ENCODE measurements at regions not wholly inside any gene's neighbourhood (a gene's known extent, or its start where the extent isn't known, plus 50 kb on each side); places are given as distances from the start of the nearest gene placed in this dataset.

DNA sequence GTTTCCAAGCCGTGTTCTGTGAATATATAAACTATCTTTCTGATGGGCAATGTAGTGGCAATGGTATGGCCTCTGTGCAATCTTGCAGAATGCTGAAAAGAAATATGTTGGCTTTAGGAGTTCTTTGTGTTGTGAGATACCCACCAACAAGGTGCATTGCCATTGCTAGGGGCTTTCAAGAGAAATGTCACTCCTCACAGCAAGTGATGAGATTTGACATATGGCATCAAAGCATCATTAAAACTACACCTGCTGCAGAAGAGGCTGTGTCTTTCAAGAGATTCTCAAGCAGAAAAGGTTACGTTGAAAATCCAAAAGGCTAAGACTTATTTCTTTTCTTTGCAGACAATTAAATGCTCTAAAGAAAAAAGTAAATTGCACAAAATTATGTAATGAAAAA, 1110.8 kb downstream of the CBLN2 start:
- Histone ChIP-seq H3K27ac (no peak overlapping the region), H3K9me3 (no peaks in the 10 kb centered on the region), H3K27me3 (no peaks in the 10 kb centered on the region), H3K4me1 (no peaks in the 10 kb centered on the region), H3K4me3 (no peak overlapping the region), H3K36me3 (no peaks in the 10 kb centered on the region)
- 42% methylated on average over 2 of the region's 2 CpGs for WGBS (ENCODE audit: insufficient coverage, low coverage, low lambda C conversion rate, missing lambda C conversion rate)
- ATAC-seq (no peak), DNase-seq (no peak)
- intact Hi-C loops (cut with DNase I): no loop called here
- TF ChIP-seq, protein P1, sequence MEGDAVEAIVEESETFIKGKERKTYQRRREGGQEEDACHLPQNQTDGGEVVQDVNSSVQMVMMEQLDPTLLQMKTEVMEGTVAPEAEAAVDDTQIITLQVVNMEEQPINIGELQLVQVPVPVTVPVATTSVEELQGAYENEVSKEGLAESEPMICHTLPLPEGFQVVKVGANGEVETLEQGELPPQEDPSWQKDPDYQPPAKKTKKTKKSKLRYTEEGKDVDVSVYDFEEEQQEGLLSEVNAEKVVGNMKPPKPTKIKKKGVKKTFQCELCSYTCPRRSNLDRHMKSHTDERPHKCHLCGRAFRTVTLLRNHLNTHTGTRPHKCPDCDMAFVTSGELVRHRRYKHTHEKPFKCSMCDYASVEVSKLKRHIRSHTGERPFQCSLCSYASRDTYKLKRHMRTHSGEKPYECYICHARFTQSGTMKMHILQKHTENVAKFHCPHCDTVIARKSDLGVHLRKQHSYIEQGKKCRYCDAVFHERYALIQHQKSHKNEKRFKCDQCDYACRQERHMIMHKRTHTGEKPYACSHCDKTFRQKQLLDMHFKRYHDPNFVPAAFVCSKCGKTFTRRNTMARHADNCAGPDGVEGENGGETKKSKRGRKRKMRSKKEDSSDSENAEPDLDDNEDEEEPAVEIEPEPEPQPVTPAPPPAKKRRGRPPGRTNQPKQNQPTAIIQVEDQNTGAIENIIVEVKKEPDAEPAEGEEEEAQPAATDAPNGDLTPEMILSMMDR (IDR thresholded peaks at IDR 0.05): no peak
- TF ChIP-seq POLR2A (IDR thresholded peaks at IDR 0.05): no peak

DNA sequence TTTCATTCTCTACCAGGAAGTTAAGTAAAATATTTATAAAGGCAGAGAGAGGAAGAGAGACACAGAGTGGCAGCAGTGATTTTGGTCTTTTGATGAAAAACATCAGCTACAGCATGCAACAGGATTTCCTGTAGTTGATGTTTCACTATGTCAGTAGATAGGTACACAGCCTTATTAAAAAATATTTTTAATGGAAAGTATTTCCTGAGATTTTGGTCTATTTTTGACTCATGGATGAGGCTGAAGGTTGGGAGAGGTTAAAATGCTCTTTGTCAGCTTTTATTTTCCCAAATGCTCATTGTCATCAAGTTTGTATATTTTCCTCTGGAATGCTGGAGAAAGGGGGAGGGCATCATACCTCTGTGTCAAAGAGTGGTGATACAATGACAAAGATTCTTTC, 1112.5 kb downstream of the CBLN2 start:
- Histone ChIP-seq H3K36me3 (no peaks in the 10 kb centered on the region), H3K4me3 (no peak overlapping the region), H3K4me1 (no peaks in the 10 kb centered on the region), H3K27ac (no peak overlapping the region), H3K27me3 (no peaks in the 10 kb centered on the region), H3K9me3 (no peaks in the 10 kb centered on the region)
- ATAC-seq (peak; percentile 43 to 59 (median 47)), DNase-seq (no peak)
- TF ChIP-seq, protein P1 (IDR thresholded peaks at IDR 0.05): no peak
- TF ChIP-seq POLR2A (IDR thresholded peaks at IDR 0.05): no peak
- intact Hi-C loops (cut with DNase I): no loop called here

DNA sequence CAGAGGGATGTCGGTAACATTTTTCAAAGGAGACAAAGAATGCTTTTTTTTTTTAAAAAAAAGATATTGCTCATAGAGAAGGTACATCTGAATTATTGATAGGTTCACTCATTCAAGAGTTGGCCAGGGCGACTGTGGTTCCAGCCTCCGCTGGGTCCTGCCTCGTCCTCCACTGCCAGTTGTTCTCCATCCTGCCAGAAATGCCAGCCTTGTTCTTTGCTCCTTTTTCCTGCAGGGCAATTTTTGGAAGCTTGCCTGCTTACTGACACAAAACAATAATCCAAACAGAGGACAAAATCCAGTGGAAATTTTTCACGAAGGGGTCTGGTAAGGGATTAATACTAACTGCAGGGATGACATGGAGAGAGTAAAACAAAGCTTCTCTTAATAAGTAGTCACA, 1113.0 kb downstream of the CBLN2 start:
- Histone ChIP-seq H3K27ac (no peak overlapping the region), H3K9me3 (no peaks in the 10 kb centered on the region), H3K36me3 (no peaks in the 10 kb centered on the region), H3K4me1 (no peaks in the 10 kb centered on the region), H3K27me3 (no peaks in the 10 kb centered on the region), H3K4me3 (no peak overlapping the region)
- no peak for ATAC-seq
- no peak for DNase-seq
- no peak for TF ChIP-seq POLR2A (IDR thresholded peaks at IDR 0.05)
- TF ChIP-seq, protein P1 (IDR thresholded peaks at IDR 0.05): no peak
- intact Hi-C loops (cut with DNase I): no loop called here
- 38% methylated on average over 5 of the region's 5 CpGs for WGBS (ENCODE audit: insufficient coverage, low coverage, low lambda C conversion rate, missing lambda C conversion rate)

DNA sequence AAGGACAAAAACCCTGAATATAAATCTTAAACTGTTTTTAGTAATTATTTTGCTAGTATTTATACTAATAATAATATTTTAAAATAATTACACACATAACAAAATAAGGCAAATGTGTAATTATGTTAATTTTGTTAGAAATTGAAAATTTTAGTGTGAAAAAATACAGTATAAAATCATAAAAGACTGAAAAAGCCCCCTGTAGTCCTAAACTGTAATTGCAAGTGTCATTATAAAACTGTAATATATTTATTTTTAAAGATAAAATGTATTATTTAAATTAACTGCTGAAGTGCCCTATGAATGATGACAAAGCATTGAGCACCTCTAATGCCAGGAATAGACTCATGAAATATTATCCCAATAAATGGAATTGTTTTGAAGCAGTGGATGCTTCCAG, 1117.7 kb downstream of the CBLN2 start:
- no peaks in the 10 kb centered on the region for H3K36me3 ChIP-seq
- TF ChIP-seq, protein P1 (IDR thresholded peaks at IDR 0.05): no peak
- TF ChIP-seq POLR2A (IDR thresholded peaks at IDR 0.05): no peak
- ATAC-seq (no peak), DNase-seq (no peak)
- no peaks in the 10 kb centered on the region for H3K9me3 ChIP-seq
- no peaks in the 10 kb centered on the region for H3K27me3 ChIP-seq
- H3K27ac ChIP-seq: no peak overlapping the region
- intact Hi-C loops (cut with DNase I): no loop called here
- H3K4me3 ChIP-seq: no peak overlapping the region
- H3K4me1 ChIP-seq: no peaks in the 10 kb centered on the region

DNA sequence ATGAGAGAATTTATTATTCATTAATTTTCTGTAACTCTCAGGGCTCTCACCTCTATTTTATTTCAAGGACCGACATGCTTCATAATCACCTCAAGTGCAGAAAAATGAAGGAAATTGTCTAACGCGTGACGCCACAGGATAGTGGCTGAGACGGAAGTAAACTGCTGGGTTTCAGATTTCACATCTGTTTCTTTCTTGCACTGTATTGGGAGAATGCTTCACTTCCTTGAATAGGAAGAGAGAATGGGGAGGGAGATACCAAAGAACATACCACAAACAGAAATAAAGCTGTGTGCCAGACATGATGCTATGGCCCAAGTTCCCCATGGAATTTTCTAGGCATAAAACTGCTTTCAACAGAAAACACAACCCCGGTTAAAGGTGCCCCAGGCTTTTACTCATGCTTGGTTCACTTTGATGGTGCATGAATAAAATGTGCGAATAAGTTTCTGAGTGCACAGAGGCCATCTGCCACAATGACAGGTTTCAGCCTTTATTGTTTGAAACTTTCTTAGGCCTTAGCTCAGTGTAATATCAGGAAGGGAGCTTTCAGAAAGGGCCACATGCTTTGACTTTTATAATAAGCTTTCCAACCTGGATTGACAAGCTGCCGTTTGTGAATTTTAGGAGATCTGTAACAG, 1116.4 kb downstream of the SOCS6 start:
- no peak overlapping the region for H3K4me3 ChIP-seq
- DNase-seq (no peak), ATAC-seq (no peak)
- no peaks in the 10 kb centered on the region for H3K27me3 ChIP-seq
- TF ChIP-seq, protein P1 (IDR thresholded peaks at IDR 0.05): no peak
- no peak for TF ChIP-seq POLR2A (IDR thresholded peaks at IDR 0.05)
- H3K36me3 ChIP-seq: no peaks in the 10 kb centered on the region
- no peaks in the 10 kb centered on the region for H3K9me3 ChIP-seq
- no peaks in the 10 kb centered on the region for H3K4me1 ChIP-seq
- no peak overlapping the region for H3K27ac ChIP-seq
- 62% methylated on average over 8 of the region's 8 CpGs for WGBS (ENCODE audit: insufficient coverage, low coverage, low lambda C conversion rate, missing lambda C conversion rate)
- intact Hi-C loops (cut with DNase I): no loop called here

Data from right lobe of liver (tissue), 6 donors.